ENCODE measurements at regions not wholly inside any gene's neighbourhood (a gene's known extent, or its start where the extent isn't known, plus 50 kb on each side); places are given as distances from the start of the nearest gene placed in this dataset.
"Not testable (repeated sequence)": the region's sequence is repeated elsewhere in the genome, so short reads cannot be mapped to it uniquely, and the experiment has no call there.

- no peak for DNase-seq (ENCODE audit: extremely low read depth, low read depth)
Measured at GRCh38 chr7:153401795-153402720, 642.5 kb downstream of the ACTR3B start.

- DNase-seq (ENCODE audit: extremely low read depth, low read depth) = no peak
Measured at GRCh38 chr7:153402721-153403541, 643.4 kb downstream of the ACTR3B start.

GRCh38 chr7:153404124-153404523 lies 644.6 kb downstream of the ACTR3B start:
- no peak for DNase-seq (ENCODE audit: extremely low read depth, low read depth)

GRCh38 chr7:153404781-153405279 lies 645.3 kb downstream of the ACTR3B start:
- no peak for DNase-seq (ENCODE audit: extremely low read depth, low read depth)

- DNase-seq (ENCODE audit: extremely low read depth, low read depth) = no peak
Measured at GRCh38 chr7:153405704-153406485, 646.3 kb upstream of the DPP6 start.

- DNase-seq (ENCODE audit: extremely low read depth, low read depth) = no peak
Measured at GRCh38 chr7:153406486-153406872, 645.7 kb upstream of the DPP6 start.

GRCh38 chr7:153407291-153408046 lies 644.7 kb upstream of the DPP6 start:
- no peak for DNase-seq (ENCODE audit: extremely low read depth, low read depth)

- no peak for DNase-seq (ENCODE audit: extremely low read depth, low read depth)
Measured at GRCh38 chr7:153408360-153409335, 643.5 kb upstream of the DPP6 start.

- not testable (repeated sequence) for DNase-seq (ENCODE audit: extremely low read depth, low read depth)
Measured at GRCh38 chr7:153409567-153410342, 642.4 kb upstream of the DPP6 start.

GRCh38 chr7:153410997-153411642 lies 641.1 kb upstream of the DPP6 start:
- DNase-seq (ENCODE audit: extremely low read depth, low read depth) = not testable (repeated sequence)

GRCh38 chr7:153412114-153412823 lies 639.9 kb upstream of the DPP6 start:
- DNase-seq (ENCODE audit: extremely low read depth, low read depth) = not testable (repeated sequence)

GRCh38 chr7:153412824-153413198 lies 639.4 kb upstream of the DPP6 start:
- not testable (repeated sequence) for DNase-seq (ENCODE audit: extremely low read depth, low read depth)

- no peak for DNase-seq (ENCODE audit: extremely low read depth, low read depth)
Measured at GRCh38 chr7:153413199-153413539, 639.0 kb upstream of the DPP6 start.

GRCh38 chr7:153413540-153414287 lies 638.5 kb upstream of the DPP6 start:
- no peak for DNase-seq (ENCODE audit: extremely low read depth, low read depth)

- no peak for DNase-seq (ENCODE audit: extremely low read depth, low read depth)
Measured at GRCh38 chr7:153414288-153414629, 637.9 kb upstream of the DPP6 start.

- no peak for DNase-seq (ENCODE audit: extremely low read depth, low read depth)
Measured at GRCh38 chr7:153415632-153416031, 636.6 kb upstream of the DPP6 start.
